GM18517 (cell line): ENCODE measurements at regions not wholly inside any gene's neighbourhood (a gene's known extent, or its start where the extent isn't known, plus 50 kb on each side); places are given as distances from the start of the nearest gene placed in this dataset.
"Not testable (repeated sequence)": the region's sequence is repeated elsewhere in the genome, so short reads cannot be mapped to it uniquely, and the experiment has no call there.

Experiments
- ATAC-seq: cut with Tn5 transposase; IDR thresholded peaks from one replicate; pipeline ENCODE4 v1.9.1; 2021; ENCODE audit warnings: mild to moderate bottlenecking, moderate library complexity; ENCODE audit not compliant: unreplicated experiment

DNA sequence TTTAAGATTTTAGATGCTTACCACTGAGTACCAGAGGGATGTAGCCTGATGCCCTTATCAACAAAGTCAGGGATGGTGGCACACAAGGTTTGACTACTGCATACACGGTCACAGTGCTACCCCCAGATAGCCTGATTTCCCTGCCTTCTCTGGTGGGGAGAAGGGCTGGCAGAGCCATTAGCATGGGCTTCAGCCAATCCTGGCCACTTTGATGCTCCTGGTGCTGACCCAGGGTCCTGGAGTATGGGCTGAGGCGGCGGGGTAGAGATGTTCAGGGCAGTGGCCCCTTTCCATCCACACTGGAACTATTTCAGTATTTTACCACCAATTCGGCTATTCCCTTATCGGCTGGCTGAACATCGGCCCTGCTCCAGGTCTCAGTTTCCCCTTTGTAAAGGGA, 83.2 kb downstream of the POTEB3 start:
- ATAC-seq: not testable (repeated sequence)

DNA sequence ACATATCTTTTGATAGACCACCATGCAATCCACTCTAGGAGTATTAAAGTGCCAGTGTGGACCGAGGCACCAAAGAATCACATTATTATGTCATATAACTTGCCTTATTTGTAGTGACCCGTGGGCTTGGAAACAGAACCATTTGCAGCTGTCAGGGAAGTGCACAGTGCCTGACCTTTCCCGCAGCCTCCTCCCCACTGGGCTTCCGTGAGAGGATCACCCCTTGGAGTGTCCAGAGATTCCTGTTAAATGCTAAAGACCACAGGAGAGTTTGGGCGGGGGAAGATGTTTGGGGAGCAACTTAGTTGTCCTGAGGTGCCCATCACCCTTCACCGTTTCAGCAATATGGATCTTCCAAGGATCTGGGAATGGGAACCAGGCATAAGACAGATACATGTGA, 84.4 kb downstream of the POTEB3 start:
- not testable (repeated sequence) for ATAC-seq

- ATAC-seq: not testable (repeated sequence)
These were observed 85.7 kb downstream of the POTEB3 start for GRCh38 chr15:21354597-21354996.

- ATAC-seq: not testable (repeated sequence)
These were observed 87.5 kb downstream of the POTEB3 start for GRCh38 chr15:21352670-21353318.

DNA sequence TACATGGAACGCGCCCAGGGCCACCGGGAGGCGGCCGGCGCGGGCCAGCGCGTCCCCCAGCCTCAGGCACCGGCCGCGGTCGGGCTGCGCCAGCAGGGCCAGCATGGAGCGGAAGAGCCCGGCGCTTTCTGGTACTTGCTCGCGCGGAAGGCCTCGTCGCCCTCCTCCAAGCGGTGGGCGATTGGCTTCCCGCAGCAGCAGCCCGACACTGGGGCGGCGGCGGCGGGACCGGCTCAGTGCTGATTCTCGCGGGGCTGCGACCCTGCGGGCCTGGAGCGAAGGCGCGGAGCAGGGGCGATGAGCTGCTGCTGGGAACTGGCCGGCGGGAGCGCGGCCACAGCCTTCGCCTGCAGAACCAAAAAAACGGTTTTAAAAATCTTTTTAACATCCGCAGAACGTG, 95.3 kb downstream of the POTEB3 start:
- ATAC-seq: not testable (repeated sequence)

- ATAC-seq: not testable (repeated sequence)
These were observed 95.8 kb downstream of the POTEB3 start for GRCh38 chr15:21344500-21344899.

DNA sequence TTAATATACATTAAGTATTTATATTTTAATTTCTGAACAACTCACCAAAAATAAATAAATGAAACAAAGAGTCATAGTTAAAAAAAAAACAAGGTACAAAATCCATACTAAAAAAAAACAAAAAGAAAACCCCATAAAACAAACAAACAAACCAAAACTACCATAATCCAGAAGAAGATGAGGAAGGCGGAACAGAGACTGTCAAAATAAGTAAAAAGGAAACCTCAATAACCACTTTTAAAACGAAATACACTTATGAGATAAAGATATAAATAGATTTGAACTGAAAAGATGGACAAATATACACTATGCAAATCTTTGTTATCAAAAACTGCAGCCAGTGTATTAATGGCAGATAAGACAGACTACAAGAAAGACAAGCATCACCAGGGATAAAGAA, 103.3 kb downstream of the POTEB3 start:
- ATAC-seq: not testable (repeated sequence)

GRCh38 chr15:21324720-21325460, 115.4 kb downstream of the POTEB3 start:
- ATAC-seq: not testable (repeated sequence)

GRCh38 chr15:21284353-21284752, 155.9 kb downstream of the POTEB3 start:
- ATAC-seq: peak; percentile 78

GRCh38 chr15:21283210-21283609, 157.1 kb downstream of the POTEB3 start:
- ATAC-seq: peak; percentile 80

GRCh38 chr15:21280272-21280671, 160.0 kb downstream of the POTEB3 start:
- ATAC-seq: not testable (repeated sequence)

DNA sequence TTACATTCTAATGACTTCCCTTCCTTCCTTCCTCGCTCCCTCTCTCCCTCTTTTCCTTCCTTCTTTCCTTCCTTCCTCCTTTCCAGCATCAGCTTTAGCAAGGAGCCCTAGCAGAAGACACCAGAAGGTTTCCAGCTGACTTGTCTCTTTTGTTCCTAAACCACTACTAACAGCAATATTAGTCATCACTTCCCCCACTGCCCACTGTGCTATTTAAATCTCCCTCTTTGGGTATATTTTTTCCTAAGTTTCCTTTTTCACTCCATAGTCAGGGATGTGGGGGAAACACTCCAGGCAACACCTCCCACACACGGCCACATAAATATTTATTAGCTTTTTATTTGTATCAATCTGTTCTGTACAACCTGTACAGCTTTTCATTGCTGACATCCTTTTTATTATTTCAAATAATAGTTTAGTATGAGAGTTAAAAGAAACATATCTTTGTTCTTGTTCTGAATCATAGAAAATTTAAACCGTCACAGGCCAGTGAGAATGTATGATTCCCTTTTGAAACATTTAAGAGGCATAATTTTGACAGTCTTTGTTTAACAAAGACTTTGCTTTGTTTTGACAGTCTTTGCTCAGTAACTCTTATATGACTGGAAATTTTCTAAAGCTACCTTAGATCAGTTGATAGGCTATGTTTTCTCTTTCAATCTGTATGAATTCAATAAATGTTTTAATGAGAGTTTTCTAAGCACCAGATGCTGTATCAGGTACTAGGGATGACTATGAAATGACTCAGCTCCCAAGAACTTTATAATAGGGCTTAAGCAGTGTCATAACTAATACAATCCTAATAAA, 167.9 kb downstream of the POTEB3 start:
- ATAC-seq: peak; percentile 45

DNA sequence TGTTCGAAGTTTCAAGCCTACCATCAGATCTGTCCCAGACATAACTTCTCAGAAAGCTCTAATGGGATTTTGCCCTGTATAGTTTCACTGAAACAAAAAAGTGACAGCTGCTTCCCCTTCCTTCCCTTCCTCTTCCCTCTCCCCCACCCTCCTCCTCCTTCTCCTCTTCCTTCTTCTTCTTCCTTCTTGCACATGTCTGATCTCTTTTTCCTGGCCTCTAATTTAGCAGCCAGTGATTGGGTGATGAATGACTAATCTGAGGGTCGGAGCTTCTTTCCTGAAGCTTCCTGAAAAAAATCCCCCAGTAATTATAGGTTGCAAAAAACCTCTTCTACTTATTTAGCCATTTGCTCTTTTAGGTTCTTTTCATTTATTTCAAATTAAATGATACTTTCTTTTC, 168.7 kb downstream of the POTEB3 start:
- ATAC-seq: no peak

GRCh38 chr15:21270474-21270873, 169.8 kb downstream of the POTEB3 start:
- ATAC-seq: no peak

DNA sequence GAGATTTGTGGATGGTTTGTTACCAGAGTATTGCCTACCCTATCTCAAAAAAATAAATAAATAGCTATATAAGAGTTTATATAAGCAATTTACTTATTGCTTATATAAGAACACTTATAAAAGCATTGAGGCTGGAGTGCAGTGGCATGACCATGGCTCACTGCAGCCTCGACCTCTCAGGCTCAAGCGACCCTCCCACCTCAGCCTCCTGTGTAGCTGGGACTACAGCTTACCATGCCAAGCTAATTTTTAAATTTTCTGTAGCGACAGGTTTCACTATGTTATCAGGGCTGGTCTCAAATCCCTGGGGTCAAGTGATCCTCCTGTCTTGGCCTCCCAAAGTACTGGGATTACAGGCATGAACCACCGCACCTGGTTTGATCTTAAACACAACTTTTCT, 170.6 kb downstream of the POTEB3 start:
- ATAC-seq: not testable (repeated sequence)

- ATAC-seq: no peak
These were observed 171.2 kb downstream of the POTEB3 start for GRCh38 chr15:21269121-21269520.

DNA sequence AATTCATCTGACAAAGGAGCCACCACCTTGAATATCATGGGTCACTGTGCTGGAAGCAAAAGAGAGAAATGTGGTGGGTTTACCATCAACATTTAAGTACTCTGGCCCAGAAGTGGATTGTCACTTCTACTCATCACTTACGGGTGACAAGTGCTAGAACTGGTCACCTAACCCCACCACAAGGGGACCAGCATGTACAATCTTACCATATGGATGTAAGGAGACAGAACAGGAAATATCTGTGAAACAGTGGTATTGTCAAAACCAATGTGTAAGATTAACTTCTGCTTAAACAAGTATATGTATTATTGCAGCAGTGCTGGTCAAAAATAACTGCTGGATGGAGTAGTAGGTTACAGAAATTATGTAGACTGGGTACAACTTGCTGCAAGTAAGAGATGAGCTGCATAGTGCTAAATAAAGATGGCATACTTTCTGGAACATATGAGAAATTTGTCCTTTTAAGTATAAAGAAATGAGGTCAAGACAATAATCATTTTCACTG, 171.8 kb downstream of the POTEB3 start:
- ATAC-seq: no peak

DNA sequence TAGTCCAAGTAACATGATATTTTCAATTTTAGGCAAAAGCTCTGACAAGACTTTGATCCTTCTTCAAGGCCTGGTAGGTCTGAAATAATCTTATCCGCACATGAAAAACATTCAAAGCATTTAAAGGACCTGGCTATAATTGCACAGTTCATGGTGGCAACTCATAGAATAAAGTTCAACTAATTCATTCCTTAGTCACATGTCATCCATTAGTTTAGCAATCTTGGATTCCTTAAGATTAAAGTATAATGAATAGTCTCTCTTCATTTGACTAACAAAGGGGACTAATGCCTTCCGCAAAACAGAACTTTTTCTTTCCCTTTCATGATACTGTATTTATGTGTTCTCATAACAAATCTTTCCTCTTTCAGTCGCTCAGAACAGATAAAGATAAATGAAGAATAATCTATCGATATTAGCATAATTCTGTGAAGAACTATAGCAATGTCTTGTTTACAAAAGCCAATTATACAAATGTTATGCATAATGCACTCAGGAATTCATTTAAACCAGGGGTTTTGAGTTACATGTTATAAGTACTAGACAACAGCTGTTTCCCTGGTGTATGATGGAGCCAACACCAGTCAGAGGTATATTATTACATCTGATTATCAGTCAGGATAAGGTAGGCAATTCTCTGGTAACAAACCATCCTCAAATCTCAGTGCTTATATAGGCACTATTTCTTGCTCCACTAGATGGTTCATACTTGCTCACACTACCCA, 172.5 kb downstream of the POTEB3 start:
- ATAC-seq: no peak

DNA sequence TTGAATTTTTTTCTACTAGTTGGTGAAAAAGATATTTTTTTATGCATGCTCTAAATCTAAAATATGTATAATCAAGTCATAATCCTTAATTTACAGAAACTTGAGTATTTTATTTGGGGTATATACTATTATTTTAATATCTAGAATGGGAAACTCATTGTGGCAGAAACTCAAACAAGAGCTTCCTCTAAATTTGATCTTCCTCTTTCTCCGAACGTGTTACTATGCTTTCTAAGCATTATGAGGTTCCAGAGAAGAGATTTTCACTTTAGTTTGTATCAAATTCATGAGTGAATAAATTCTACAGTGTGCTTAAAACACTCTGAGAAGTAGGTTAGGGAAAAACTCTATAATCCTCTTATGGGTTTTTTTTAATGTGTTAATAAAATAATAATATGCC, 173.1 kb downstream of the POTEB3 start:
- ATAC-seq: no peak

GRCh38 chr15:21265628-21266027, 174.7 kb downstream of the POTEB3 start:
- not testable (repeated sequence) for ATAC-seq
